ENCODE measurements at regions not wholly inside any gene's neighbourhood (a gene's known extent, or its start where the extent isn't known, plus 50 kb on each side); places are given as distances from the start of the nearest gene placed in this dataset.

- DNase-seq (ENCODE audit: extremely low read depth, low read depth) = no peak
- TF ChIP-seq, protein P1, sequence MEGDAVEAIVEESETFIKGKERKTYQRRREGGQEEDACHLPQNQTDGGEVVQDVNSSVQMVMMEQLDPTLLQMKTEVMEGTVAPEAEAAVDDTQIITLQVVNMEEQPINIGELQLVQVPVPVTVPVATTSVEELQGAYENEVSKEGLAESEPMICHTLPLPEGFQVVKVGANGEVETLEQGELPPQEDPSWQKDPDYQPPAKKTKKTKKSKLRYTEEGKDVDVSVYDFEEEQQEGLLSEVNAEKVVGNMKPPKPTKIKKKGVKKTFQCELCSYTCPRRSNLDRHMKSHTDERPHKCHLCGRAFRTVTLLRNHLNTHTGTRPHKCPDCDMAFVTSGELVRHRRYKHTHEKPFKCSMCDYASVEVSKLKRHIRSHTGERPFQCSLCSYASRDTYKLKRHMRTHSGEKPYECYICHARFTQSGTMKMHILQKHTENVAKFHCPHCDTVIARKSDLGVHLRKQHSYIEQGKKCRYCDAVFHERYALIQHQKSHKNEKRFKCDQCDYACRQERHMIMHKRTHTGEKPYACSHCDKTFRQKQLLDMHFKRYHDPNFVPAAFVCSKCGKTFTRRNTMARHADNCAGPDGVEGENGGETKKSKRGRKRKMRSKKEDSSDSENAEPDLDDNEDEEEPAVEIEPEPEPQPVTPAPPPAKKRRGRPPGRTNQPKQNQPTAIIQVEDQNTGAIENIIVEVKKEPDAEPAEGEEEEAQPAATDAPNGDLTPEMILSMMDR (IDR thresholded peaks at IDR 0.05; ENCODE audit: low read depth, low read length) = no peak
These were observed 296.7 kb upstream of the AKR1E2 start for GRCh38 chr10:4529266-4529665.

GRCh38 chr10:4527281-4527970 is 298.6 kb upstream of the AKR1E2 start:
- TF ChIP-seq, protein P1 (IDR thresholded peaks at IDR 0.05; ENCODE audit: low read depth, low read length) = no peak
- no peak for DNase-seq (ENCODE audit: extremely low read depth, low read depth)

GRCh38 chr10:4526311-4526731 is 299.7 kb upstream of the AKR1E2 start:
- no peak for DNase-seq (ENCODE audit: extremely low read depth, low read depth)

DNA sequence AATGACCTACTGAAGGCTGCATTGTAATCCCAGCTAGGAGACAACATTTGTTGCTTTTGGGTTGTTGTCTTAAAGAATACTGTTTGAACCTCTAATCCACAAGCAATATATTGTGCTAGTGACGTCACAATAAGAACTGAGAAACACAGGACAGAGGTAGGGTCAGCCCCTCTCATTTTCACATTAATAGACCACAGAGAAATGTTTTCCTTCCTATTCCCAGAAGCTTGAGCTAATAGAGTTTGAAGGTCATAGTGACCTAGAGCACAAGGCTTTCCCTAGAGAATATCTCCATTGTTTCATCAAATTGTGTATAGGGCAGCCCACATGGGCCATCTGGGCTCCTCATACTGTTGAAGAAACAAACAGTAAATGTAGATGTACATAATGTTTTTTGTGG is 300.9 kb upstream of the AKR1E2 start:
- TF ChIP-seq, protein P1 (IDR thresholded peaks at IDR 0.05; ENCODE audit: low read depth, low read length) = no peak
- DNase-seq (ENCODE audit: extremely low read depth, low read depth) = no peak

More at GRCh38 chr10:4526311-4526731, 299.7 kb upstream of the AKR1E2 start:
- TF ChIP-seq, protein P1 (IDR thresholded peaks at IDR 0.05; ENCODE audit: low read depth, low read length) = no peak

DNA sequence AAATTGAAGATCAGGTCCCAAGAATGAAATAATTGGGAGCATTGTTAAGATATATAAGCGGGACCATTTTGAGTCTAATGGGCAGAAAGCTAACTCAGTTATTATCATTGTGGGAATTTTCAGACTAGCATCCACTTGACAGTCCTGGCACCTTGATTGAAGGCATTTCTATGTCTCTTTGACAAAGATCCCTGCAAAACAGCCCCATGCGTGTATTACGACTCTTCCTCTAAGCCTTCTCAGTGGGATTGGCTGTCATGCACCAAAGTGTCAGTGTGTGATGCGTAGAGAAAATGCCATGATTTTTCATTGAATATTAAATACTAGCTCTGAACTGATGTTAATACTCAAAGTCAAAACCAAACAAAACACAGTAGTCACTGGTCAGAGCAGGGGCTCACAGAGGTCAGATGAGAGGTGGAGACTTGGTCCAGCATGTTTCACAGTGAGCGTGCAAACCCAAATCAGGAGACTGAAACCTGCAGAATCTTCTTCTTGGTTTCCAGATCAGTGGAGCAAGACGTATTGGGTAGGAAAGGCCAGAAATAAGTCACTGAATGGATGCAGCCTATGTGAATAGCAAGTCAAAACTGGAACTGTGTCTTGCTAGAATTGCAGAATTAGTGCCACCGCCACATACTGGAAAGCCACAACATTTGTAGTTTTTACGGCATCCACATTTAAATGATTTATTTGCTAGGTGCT is 303.6 kb upstream of the AKR1E2 start:
- TF ChIP-seq, protein P1 (IDR thresholded peaks at IDR 0.05; ENCODE audit: low read depth, low read length) = no peak
- DNase-seq (ENCODE audit: extremely low read depth, low read depth) = no peak

DNA sequence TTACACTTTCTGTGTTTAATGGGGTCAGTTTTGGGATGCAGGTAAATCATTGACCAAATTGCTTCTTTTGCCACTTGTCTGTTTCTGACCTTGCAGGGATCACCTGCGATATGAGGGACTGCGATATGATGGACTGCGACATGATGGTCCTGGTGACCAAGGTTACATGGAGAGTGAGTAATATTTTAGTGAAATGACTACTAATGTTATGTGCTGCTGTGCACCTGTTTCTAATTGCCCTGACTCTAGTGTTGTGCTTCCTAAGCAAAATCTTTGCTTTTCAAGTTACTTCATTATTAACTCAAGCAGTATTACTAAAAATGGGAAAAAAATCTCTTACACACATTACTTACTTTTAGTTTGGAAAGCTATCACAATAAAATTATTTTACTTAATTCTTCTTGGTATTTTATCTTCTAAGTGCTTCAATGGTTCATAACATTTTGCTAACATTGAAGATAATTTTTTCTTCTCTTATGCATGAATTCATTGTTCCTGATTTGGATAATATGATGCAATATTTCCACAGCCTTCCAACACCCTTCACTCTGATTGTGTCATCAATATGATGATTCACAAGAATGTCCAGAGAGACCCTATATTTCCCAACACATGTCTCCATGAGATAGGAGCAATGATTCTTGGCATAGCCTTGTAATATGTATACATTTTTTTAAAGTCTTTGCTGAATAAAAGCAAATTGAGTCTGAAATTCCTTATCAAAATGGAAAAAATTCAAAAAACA is 306.2 kb upstream of the AKR1E2 start:
- TF ChIP-seq, protein P1 (IDR thresholded peaks at IDR 0.05; ENCODE audit: low read depth, low read length) = no peak
- no peak for DNase-seq (ENCODE audit: extremely low read depth, low read depth)

DNA sequence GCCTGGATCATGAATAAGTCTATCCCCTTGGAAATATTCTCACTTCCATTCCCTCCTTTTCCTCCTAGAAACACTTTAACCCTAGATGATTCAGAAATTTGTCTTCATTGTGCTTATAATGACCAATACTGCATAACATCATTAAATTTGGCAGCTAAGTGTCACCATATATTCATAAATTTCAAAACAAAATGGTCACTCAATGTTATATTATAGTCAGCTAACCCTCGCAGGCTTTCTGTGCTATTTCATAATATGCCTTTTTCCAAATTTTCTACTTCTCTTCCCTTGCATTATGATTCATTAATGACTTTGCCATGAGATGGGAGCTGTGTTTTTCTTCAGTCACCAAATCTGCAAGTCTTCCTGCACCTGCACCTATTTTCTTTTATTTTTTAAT is 308.3 kb upstream of the AKR1E2 start:
- TF ChIP-seq, protein P1 (IDR thresholded peaks at IDR 0.05; ENCODE audit: low read depth, low read length) = no peak
- no peak for DNase-seq (ENCODE audit: extremely low read depth, low read depth)

Data from AG09319 (cell line).